Activated CD8-positive, alpha-beta memory T cell treated with anti-CD3 and anti-CD28 coated beads for 48 hours (primary cell): ENCODE measurements at regions not wholly inside any gene's neighbourhood (a gene's known extent, or its start where the extent isn't known, plus 50 kb on each side); places are given as distances from the start of the nearest gene placed in this dataset.

Experiments used
- DNase-seq, 3 experiments: peaks; one replicate each; pipeline ENCODE4 v3.0.0-alpha.2; 2020; ENCODE audit warnings: low read depth in 2 of 3, low spot score in 2 of 3

DNA sequence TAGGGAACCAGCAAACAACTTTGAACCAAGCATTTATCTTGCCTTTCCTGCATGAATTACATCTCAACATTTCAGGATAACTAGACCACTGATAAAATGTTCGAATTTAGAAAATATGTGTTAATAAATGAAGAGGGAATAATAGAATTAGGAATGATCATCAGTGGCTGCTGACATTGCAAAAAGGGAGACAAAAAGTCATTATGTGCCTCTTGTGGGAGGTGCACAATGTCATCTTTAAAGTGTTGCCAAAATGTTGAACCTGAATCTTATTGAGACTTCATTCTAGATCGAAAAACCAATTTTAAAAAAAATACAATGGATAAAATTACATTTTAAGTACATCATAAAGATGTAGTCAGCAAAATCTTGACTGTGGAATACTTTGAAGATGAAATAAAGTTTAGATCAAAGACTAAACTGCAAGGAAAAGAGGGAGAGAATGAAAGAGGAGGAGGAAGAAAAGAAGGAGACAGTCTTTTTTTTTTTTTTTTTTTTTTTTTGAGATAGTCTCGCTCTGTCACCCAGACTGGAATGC lies 299.3 kb downstream of the FBXW7 start:
- no peak for DNase-seq

DNA sequence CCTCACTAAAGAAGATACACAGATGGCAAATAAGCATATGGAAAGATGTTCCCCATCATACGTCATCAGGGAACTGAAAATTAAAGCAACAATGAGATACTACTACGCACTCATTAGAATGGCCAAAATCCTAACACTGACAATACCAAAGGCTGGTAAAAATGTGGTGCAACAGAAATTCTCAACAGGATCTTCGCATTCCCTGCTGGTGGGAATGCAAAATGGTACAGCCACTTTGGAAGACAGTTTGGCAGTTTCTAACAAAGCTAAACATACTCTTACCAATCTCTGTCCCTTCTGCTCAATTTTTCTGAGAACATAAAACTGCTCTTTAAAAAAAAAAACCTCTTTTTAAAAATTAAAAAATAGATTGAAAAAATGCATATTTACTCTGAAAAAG lies 300.2 kb downstream of the FBXW7 start:
- no peak for DNase-seq

GRCh38 chr4:152234571-152234970 lies 301.3 kb downstream of the FBXW7 start:
- DNase-seq = no peak

GRCh38 chr4:152232271-152232670 lies 303.6 kb downstream of the FBXW7 start:
- DNase-seq = no peak

- no peak for DNase-seq
Observed at GRCh38 chr4:152229782-152230289, 306.1 kb downstream of the FBXW7 start.

DNA sequence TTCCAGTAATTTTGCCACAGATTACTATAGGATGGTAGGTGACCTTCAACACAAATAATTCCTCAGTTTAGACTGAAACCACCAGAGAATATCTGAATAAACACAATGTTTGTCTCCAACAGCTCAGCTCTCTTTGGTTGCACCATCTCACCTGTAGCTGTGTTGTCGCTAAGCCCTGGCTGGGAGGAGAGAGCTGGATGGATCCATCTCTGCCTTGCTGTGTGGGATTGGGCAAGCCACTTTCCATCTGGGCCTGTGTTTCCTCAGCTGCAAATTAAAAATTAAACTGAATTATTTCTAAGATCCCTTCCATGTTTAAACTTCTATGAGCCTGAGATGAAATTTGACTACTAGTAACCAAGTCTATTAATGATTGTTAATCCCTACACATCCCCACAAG lies 310.2 kb downstream of the FBXW7 start:
- no peak for DNase-seq

DNA sequence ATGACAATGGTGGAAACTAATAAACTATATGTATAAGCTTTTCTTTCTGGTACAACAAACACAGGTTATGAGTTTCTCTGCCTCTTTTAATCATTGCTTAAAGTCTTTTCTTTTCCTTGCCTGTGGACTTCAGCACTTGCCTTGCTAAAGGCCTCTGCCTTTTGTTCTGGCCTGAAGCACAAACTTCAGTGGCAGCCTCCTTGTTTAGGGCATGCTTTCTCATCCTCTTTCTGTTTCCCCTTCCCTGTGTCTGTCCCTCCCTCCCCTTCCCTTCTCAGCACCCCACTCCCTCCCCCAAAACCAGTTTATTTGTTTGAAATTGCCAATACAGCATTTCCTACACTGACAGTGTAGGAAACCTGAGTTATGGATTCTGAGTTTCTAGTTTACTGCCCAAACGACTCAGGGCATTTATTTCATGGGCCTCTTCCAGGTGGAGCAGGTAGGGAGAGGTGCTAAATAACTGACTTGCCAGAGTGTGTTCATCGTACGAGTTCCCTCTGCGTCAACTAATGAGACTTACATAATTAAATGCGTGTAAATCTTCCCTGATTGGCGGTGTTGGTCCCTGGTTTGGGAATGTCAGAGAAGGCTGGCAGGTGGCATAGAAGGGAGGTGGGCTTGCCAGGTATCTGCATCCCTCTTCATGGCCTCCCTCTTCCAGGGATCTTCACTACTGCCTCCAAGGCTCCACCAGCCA lies 311.0 kb downstream of the FBXW7 start:
- no peak for DNase-seq

GRCh38 chr4:152224223-152224622 lies 311.7 kb downstream of the FBXW7 start:
- DNase-seq = no peak

DNA sequence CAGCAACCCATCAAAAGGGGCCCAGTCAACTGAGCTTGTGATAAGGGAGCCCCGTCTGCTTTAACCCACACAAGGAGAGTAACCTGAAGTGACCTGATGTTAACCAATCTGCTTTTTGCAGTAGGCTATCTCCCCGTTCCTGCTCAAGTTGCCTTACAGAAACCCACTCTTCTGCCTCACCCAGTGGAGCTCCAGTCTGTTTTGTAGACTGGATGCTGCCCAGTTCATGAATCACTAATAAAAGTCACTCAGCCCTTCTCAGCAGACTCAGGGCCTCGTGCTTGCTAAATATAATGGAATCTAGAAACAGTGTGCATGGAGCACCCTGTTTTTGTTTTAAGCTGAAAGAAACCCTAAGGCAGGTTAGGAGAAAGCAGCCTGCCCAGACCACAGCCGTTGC lies 312.3 kb downstream of the FBXW7 start:
- DNase-seq = no peak

DNA sequence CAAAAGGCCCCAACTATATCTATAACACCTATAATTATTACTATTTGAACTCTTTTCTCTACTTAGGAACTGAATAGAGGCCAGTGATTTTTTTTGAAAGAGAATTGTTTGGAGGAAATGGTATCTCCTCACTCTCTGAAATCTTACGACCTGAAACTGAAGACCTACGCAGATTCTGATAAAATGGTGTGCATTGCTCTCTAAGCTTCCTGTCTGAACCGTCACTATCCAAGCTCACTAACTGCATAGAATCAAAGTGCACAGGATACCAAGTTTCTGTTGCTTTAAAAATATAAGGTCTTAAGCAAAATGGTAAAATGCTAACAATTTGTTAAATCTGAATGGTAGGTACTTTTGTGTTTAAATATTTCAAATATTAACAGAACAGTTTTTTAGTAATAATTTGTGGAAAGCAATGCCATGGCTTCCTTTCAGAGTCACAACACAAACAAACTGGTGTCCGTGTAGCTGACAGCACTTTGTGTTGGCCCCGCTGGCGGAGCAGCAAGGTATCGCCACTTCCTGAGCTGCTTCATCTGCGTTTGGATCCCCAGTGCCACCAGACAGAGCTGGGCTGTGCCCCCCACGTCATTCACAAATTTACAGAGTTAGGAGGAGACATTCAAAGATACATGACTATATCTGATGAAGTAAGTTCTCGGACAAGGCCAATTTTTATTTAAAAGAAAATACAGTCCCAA lies 313.9 kb downstream of the FBXW7 start:
- DNase-seq = no peak

DNA sequence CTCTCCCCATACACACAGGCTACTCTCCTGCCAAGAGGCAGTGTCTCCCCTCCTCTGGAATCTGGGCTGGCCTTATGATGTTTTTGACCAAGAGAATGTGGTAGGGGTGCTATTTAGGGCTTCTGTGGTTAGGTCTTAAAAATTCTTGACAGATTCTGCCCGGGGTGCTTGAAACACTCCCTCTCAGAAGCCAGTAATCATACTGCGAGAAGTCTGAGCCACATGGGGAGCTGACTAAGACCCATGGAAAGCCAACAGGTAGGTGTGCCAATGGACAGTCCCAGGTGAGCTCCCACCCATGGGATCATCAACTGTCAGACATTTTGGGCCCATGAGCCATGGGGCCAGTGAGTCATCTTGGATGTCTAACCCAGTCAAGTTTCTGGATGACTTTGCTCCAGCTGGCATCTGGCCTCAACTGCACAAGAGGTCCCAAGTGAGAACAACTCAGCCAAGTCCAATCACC lies 315.7 kb downstream of the FBXW7 start:
- DNase-seq = peak in 1 of 3 experiments; percentile 3

DNA sequence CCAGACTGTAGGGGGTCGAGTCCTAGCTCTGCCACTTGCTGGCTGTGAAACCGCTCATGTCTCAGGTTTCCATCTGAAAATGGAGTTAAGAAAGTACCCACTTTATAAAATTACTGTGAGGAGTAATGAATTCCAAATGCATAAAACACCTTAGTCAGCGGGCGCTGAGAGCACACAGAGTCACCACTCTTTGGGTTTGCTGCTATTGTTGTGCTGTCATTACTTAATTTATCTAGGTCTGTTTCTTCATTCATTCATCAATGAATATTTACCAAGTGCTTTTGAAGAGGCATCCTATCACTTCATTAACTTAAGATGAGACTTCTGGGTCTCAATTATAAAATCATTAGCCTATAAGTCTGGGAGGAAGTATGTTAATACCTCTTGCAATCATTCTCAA lies 317.3 kb downstream of the FBXW7 start:
- no peak for DNase-seq

- DNase-seq = no peak
Observed at GRCh38 chr4:152217896-152218295, 318.0 kb downstream of the FBXW7 start.

GRCh38 chr4:152211936-152212653 lies 323.8 kb downstream of the FBXW7 start:
- no peak for DNase-seq

DNA sequence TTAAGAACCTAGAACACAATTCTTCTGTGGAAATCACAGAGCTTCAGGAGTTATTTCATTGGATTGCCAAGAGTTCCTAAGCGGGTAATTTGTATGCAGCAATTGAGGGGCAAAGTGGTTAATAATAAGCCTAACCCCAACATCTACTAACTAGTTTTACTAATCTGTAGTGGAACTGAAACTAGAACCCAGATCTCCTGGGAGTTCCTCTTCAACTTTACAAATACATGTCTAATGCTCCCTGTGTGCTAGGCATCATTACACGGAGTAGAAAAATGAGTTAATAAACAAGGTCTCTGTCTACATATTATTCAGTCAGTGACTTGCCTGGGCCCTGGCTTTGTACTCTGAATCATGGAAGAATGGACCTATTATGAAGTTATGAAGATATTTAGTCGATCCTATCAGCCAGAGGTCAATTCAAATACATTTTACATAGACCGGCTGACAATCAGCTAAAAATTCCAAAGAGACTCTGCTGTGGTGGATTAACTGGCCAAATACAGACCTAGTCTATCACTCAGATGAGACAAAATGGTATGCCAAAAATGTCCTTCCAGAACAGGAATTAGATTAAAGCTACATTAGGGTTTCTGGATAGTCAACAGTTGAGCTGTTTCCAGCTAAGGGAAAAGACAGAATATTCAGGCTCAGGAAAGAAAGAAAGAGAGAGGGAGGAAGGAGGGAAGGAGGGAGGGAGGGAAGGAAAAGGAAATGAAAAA lies 326.0 kb downstream of the FBXW7 start:
- DNase-seq = no peak

DNA sequence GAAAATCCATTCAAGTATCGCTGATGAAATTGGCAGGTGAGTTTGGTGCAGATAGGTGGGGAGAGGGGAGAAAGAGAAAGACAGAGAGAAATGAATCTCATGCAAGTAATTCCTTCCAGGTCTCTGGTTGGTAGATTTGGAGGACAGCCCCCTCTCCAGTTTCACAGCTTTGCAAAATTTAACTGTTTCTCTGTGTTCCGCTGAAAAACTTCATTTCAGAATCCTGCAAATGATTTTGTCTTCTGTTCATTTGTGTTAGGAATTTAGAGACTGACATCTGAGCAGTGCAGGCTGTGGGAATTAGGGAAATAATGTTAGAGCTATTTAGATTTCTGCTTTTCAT lies 328.5 kb downstream of the FBXW7 start:
- no peak for DNase-seq

- no peak for DNase-seq
Observed at GRCh38 chr4:152206646-152207377, 329.1 kb downstream of the FBXW7 start.

DNA sequence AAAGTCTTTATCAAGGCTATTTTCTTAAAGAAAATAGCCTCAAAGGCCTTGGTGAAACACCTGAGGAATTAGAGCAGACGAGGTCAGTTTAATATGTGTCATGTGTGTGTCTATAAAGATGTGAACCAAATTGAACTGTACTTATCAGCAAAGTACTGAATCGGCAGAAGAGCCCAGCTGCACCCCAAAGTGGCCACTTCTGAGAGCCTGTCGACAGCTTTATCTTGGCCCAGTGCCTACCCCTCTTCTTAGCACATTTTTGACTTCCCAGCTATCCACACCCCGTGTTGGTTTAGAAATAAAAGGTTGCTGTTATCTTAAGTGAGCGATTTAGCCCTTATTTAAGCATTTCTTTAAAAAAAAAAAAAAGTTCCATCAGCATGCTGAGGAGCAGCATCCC lies 329.7 kb downstream of the FBXW7 start:
- DNase-seq = no peak

DNA sequence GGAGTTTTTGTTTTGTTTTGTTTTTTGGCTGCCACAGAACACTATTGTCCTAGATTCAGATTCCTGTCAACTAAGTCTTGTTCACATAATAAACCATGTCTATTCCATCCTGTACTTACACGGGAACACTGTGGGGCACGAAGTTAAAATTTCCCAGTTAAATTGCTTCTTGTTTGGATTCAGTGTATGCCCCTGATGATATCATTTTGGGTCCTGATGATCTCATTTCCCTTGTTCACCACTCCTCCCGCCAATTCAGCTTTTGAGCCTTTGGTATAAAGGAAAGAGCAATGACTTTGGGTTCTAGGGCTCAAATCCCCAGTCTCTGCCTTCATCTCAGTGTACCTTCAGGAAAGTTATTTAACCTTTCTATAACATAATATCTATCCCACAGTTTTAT lies 333.5 kb downstream of the FBXW7 start:
- DNase-seq = no peak

GRCh38 chr4:152200511-152201333 lies 335.2 kb downstream of the FBXW7 start:
- no peak for DNase-seq
